Chondrocyte (in vitro differentiated cells): ENCODE measurements at regions not wholly inside any gene's neighbourhood (a gene's known extent, or its start where the extent isn't known, plus 50 kb on each side); places are given as distances from the start of the nearest gene placed in this dataset.

Source experiments
- DNase-seq: peaks from one replicate; pipeline ENCODE4 v3.0.0; 2021; ENCODE audit warnings: mixed read lengths, low spot score
- H3K27ac Mint-ChIP-seq: one replicate; pipeline ENCODE4 v1.8.0; 2021; ENCODE audit warnings: mild to moderate bottlenecking, moderate library complexity, mixed read lengths; ENCODE audit not compliant: unreplicated experiment
- H3K27me3 Mint-ChIP-seq: 2 replicates; pipeline ENCODE4 v1.8.0; 2021; ENCODE audit warnings: low read depth, mixed read lengths
- H3K36me3 Mint-ChIP-seq: 2 replicates; pipeline ENCODE4 v1.8.0; 2021; ENCODE audit warnings: low read depth, mixed read lengths
- H3K4me1 Mint-ChIP-seq: 2 replicates; pipeline ENCODE4 v1.8.0; 2021; ENCODE audit warnings: low read depth, mild to moderate bottlenecking, mixed read lengths
- H3K4me3 Mint-ChIP-seq: one replicate; pipeline ENCODE4 v1.8.0; 2021; ENCODE audit warnings: mild to moderate bottlenecking, moderate library complexity, mixed read lengths; ENCODE audit not compliant: unreplicated experiment
- H3K9me3 Mint-ChIP-seq: 2 replicates; pipeline ENCODE4 v1.8.0; 2021; ENCODE audit warnings: low read depth, mixed read lengths
- TF ChIP-seq, protein P1 (sequence below): fragments of 200-600 bp; sonication (generic); IDR thresholded peaks from 2 replicates; pipeline ENCODE4 v1.5.0; 2021; ENCODE audit warnings: antibody characterized with exemption, mild to moderate bottlenecking, moderate library complexity

DNA sequence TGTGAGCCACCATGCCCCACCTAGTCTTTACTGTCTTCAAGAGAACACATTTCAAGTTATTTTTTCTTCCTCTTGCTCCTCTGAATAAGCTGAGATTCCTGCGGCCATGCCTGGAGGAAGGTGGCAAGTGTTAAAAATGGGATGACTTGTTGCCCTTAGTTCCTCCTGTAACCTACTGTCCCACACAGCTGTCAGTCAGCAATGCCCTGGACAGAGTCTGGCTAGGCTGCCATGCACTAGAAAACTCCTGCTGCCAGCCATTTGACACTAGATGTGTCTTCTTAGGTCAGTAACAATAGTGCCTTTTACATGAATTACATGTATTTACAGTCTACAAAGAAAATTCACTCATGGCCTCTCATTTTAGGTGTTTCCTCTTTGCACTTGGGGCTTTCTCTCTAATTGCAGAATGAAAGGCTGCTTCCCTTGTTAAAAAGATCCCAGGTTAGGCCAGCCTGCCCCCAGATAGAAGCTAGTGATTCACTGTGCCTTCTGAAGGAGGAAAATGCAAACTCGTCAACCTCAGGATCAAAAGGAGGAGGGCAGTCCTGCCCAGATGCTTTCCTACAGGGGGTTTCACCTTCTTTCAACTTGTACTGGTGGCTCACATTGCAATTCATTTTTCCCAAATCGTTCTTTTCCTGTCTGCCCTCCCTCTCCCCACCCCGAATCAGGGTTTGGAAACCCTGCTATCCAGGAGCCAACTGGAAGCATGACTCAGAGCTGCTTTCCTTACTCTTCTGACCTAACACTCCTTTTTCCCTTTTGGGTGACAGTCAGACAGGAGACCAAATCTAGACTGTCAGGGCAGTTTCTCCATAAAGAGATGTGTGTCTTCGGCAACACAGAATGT, 136.6 kb downstream of the SPAG6 start:
- H3K4me1 Mint-ChIP-seq: peaks cover 25% of the 10 kb centered on the region
- H3K9me3 Mint-ChIP-seq: no peaks in the 10 kb centered on the region
- H3K27ac Mint-ChIP-seq: no peak overlapping the region
- H3K4me3 Mint-ChIP-seq: no peak overlapping the region
- no peaks in the 10 kb centered on the region for H3K36me3 Mint-ChIP-seq
- TF ChIP-seq, protein P1, sequence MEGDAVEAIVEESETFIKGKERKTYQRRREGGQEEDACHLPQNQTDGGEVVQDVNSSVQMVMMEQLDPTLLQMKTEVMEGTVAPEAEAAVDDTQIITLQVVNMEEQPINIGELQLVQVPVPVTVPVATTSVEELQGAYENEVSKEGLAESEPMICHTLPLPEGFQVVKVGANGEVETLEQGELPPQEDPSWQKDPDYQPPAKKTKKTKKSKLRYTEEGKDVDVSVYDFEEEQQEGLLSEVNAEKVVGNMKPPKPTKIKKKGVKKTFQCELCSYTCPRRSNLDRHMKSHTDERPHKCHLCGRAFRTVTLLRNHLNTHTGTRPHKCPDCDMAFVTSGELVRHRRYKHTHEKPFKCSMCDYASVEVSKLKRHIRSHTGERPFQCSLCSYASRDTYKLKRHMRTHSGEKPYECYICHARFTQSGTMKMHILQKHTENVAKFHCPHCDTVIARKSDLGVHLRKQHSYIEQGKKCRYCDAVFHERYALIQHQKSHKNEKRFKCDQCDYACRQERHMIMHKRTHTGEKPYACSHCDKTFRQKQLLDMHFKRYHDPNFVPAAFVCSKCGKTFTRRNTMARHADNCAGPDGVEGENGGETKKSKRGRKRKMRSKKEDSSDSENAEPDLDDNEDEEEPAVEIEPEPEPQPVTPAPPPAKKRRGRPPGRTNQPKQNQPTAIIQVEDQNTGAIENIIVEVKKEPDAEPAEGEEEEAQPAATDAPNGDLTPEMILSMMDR: no peak
- no peak for DNase-seq
- peaks cover 2% of the 10 kb centered on the region for H3K27me3 Mint-ChIP-seq

DNA sequence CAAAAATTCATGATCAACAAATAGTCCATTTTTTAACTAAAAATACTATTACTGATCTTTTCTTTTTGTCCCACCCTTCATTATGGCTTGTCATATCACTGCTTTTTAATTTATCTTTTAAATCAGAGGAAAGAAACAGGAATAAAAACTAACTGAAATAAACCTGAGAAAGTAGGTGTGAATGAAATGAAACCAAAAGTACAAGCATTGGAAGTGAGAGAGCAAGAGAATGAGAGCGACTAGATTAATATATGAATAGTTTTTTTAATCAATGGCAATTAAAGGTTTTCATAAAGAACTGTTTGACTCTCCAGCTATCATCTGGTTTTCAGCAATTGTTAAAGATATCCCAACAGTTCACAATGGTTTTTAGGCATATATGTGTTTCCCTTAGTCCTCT, 137.8 kb downstream of the SPAG6 start:
- no peaks in the 10 kb centered on the region for H3K36me3 Mint-ChIP-seq
- H3K27me3 Mint-ChIP-seq: no peaks in the 10 kb centered on the region
- no peak for DNase-seq
- no peak overlapping the region for H3K4me3 Mint-ChIP-seq
- TF ChIP-seq, protein P1: no peak
- H3K27ac Mint-ChIP-seq: no peak overlapping the region
- H3K4me1 Mint-ChIP-seq: peaks cover 27% of the 10 kb centered on the region
- H3K9me3 Mint-ChIP-seq: no peaks in the 10 kb centered on the region
